B cell (primary cell): ENCODE measurements at regions not wholly inside any gene's neighbourhood (a gene's known extent, or its start where the extent isn't known, plus 50 kb on each side); places are given as distances from the start of the nearest gene placed in this dataset.

Source experiments
- ATAC-seq: fragments of 200-7000 bp; cut with Tn5 transposase; one replicate; pipeline ENCODE4 v1.10.0; 2021; ENCODE audit warnings: low read depth, mild to moderate bottlenecking, moderate number of reproducible peaks, moderate library complexity
- CTCF ChIA-PET: fragments of 350-600 bp; sonication (Branson Sonifier 250); formaldehyde crosslinking; loops from one replicate; lab custom pipeline; 2021; ENCODE audit warnings: antibody characterized with exemption, inconsistent platforms; lab: Charles Lee
- POLR2A ChIA-PET: fragments of 350-600 bp; sonication (Branson Sonifier 250); formaldehyde crosslinking; loops from one replicate; lab custom pipeline; 2021; ENCODE audit warnings: antibody characterized with exemption; lab: Charles Lee
- DNase-seq: peaks from one replicate; pipeline ENCODE4 v3.0.0; 2013
- H2AFZ ChIP-seq: 2 replicates; pipeline ENCODE4 v1.6.1; 2012; ENCODE audit warnings: mild to moderate bottlenecking, low read depth, low read length; ENCODE audit not compliant: insufficient read depth, poor library complexity, severe bottlenecking
- H3K27ac ChIP-seq, 2 donors: 1 replicate in 1 of 2; 2 replicates in 1 of 2; pipeline ENCODE4 v1.5.1; 2012 to 2013; ENCODE audit warnings: low read length in 2 of 2, mild to moderate bottlenecking in 2 of 2, moderate library complexity in 1 of 2
- H3K27me3 ChIP-seq, 4 experiments: fragments of 200-600 bp in 1 of 4; sonication (generic) in 1 of 4; replicated peaks in 1 of 4; 1 replicate in 2 of 4; 2 replicates in 2 of 4; pipeline versions ENCODE4 v1.6.1 to v1.7.0; 2013 to 2016; ENCODE audit warnings: low read length in 3 of 4, mild to moderate bottlenecking in 2 of 4, mixed read lengths in 1 of 4, moderate library complexity in 1 of 4; ENCODE audit not compliant: insufficient read depth in 4 of 4, control insufficient read depth in 3 of 4; ENCODE audit errors: control extremely low read depth in 1 of 4
- H3K36me3 ChIP-seq, 2 experiments: replicated peaks in 1 of 2; 1 replicate in 1 of 2; 2 replicates in 1 of 2; pipeline versions ENCODE4 v1.6.1 to v1.7.1; 2013; ENCODE audit warnings: low read length in 1 of 2; ENCODE audit not compliant: insufficient read depth in 2 of 2, control insufficient read depth in 1 of 2; ENCODE audit errors: control extremely low read depth in 1 of 2, extremely low read depth in 1 of 2
- H3K4me1 ChIP-seq, 2 donors: fragments of 200-600 bp in 1 of 2; sonication (generic) in 1 of 2; 1 replicate in 1 of 2; 2 replicates in 1 of 2; pipeline versions ENCODE4 v1.5.1 to v1.6.1; 2013 to 2017; ENCODE audit warnings: low read length in 2 of 2; ENCODE audit not compliant: control insufficient read depth in 2 of 2, insufficient read depth in 2 of 2
- H3K4me2 ChIP-seq: replicated peaks from 2 replicates; pipeline ENCODE3; 2012; ENCODE audit warnings: mild to moderate bottlenecking, low read depth, low read length; ENCODE audit not compliant: poor library complexity, severe bottlenecking
- H3K4me3 ChIP-seq, 5 experiments: fragments of 200-600 bp in 1 of 5; sonication (generic) in 1 of 5; 1 replicate in 3 of 5; 2 replicates in 2 of 5; pipeline versions ENCODE4 v1.5.1 to v1.7.0; 2011 to 2016; ENCODE audit warnings: low read length in 4 of 5, mild to moderate bottlenecking in 4 of 5, low read depth in 2 of 5, control low read depth in 1 of 5, moderate library complexity in 1 of 5; ENCODE audit not compliant: insufficient read depth in 1 of 5; ENCODE audit errors: control extremely low read depth in 1 of 5, extremely low read depth in 1 of 5
- H3K79me2 ChIP-seq: fragments of 200-600 bp; sonication (generic); one replicate; pipeline ENCODE4 v1.6.0; 2016; ENCODE audit warnings: low read length; ENCODE audit not compliant: control insufficient read depth, insufficient read depth
- H3K9ac ChIP-seq: fragments of 200-600 bp; sonication (generic); 2 replicates; pipeline ENCODE4 v1.6.1; 2017; ENCODE audit warnings: mild to moderate bottlenecking, low read length, moderate library complexity
- H3K9me3 ChIP-seq, 3 donors: one replicate each; pipeline versions ENCODE4 v1.6.1 to v1.7.1; 2013; ENCODE audit warnings: low read length in 2 of 3; ENCODE audit not compliant: control insufficient read depth in 2 of 3, insufficient read depth in 1 of 3; ENCODE audit errors: control extremely low read depth in 1 of 3
- H4K20me1 ChIP-seq: 2 replicates; pipeline ENCODE4 v1.6.0; 2012; ENCODE audit warnings: mild to moderate bottlenecking, low read length; ENCODE audit not compliant: insufficient read depth, control insufficient read depth, poor library complexity, severe bottlenecking
- H3K27ac Mint-ChIP-seq: one replicate; pipeline ENCODE4 v1.8.0; 2021; ENCODE audit warnings: mixed read lengths
- H3K27me3 Mint-ChIP-seq: one replicate; pipeline ENCODE4 v1.8.0; 2021; ENCODE audit warnings: mixed read lengths
- H3K4me1 Mint-ChIP-seq: one replicate; pipeline ENCODE4 v1.8.0; 2021; ENCODE audit warnings: mixed read lengths
- H3K4me3 Mint-ChIP-seq: one replicate; pipeline ENCODE4 v1.8.0; 2021; ENCODE audit warnings: mixed read lengths
- H3K9me3 Mint-ChIP-seq: one replicate; pipeline ENCODE4 v1.8.0; 2022; ENCODE audit warnings: mixed read lengths; ENCODE audit not compliant: insufficient read depth
- EZH2 ChIP-seq: IDR thresholded peaks from 2 replicates; pipeline ENCODE4 v1.6.1; 2012; ENCODE audit warnings: borderline replicate concordance, low read depth, mild to moderate bottlenecking, moderate library complexity, low read length; ENCODE audit not compliant: insufficient read depth, poor library complexity, severe bottlenecking
- WGBS: methylation state at CpG from one replicate; pipeline ENCODE4 v1.1.5; 2013; ENCODE audit warnings: missing lambda C conversion rate; ENCODE audit not compliant: insufficient coverage; 5-methylcytosine and 5-hydroxymethylcytosine counted together
- intact Hi-C: fragments of 100-400 bp; cut with micrococcal nuclease; formaldehyde crosslinking; loops from one replicate; pipeline ENCODE4 v1.10.0; 2022
- TF ChIP-seq, protein P1 (sequence below): fragments of 200-600 bp; IDR thresholded peaks from one replicate; pipeline ENCODE4 v1.8.0; 2022; ENCODE audit warnings: antibody characterized with exemption, mild to moderate bottlenecking

DNA sequence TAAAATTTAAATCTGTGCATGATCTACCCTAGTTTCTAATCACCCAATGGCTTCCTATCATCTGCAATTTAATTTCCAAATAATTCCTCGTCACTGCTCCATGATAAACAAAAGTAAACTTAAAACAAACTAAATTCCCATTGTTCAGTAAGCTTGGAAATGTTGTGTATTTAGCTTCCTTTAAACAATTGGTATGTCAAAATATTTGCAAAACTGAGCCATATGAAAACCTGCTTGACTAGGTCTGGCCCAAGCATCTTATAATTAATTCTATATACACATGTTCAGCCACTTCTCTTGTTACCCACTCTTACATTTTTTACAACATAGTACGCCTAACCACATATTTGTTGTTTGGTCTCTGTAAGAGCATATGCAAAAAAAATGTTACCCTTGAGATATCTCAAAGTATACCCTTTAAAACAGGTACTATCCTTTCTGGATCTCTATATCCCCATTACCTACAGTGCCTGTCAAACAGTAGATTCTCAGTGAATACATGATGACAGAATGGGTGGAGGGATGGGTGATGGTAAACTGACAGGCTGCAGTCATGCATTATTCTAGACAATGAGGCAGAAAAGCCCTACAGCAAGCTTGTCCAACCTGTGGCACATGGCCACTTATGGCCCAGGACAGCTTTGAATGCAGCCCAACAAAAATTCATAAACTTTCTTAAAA is 1277.9 kb upstream of the TENM4 start:
- Mint-ChIP-seq H3K27me3 (no peaks in the 10 kb centered on the region), H3K27ac (no peak overlapping the region), H3K4me1 (no peaks in the 10 kb centered on the region), H3K4me3 (no peak overlapping the region), H3K9me3 (peaks cover 1% of the 10 kb centered on the region)
- no peak overlapping the region for H3K9ac ChIP-seq
- ATAC-seq = no peak
- no peak overlapping the region for H3K27ac ChIP-seq
- POLR2A ChIA-PET = no interaction called here
- H3K79me2 ChIP-seq = no peaks in the 10 kb centered on the region
- H4K20me1 ChIP-seq = no peaks in the 10 kb centered on the region
- H3K4me2 ChIP-seq = no peak overlapping the region
- no peaks in the 10 kb centered on the region for H3K36me3 ChIP-seq
- intact Hi-C loops = no loop called here
- H2AFZ ChIP-seq = no peak overlapping the region
- no peak for DNase-seq
- CTCF ChIA-PET = no interaction called here
- H3K4me1 ChIP-seq = no peaks in the 10 kb centered on the region
- no peak overlapping the region for H3K4me3 ChIP-seq
- no peak for TF ChIP-seq EZH2
- TF ChIP-seq, protein P1, sequence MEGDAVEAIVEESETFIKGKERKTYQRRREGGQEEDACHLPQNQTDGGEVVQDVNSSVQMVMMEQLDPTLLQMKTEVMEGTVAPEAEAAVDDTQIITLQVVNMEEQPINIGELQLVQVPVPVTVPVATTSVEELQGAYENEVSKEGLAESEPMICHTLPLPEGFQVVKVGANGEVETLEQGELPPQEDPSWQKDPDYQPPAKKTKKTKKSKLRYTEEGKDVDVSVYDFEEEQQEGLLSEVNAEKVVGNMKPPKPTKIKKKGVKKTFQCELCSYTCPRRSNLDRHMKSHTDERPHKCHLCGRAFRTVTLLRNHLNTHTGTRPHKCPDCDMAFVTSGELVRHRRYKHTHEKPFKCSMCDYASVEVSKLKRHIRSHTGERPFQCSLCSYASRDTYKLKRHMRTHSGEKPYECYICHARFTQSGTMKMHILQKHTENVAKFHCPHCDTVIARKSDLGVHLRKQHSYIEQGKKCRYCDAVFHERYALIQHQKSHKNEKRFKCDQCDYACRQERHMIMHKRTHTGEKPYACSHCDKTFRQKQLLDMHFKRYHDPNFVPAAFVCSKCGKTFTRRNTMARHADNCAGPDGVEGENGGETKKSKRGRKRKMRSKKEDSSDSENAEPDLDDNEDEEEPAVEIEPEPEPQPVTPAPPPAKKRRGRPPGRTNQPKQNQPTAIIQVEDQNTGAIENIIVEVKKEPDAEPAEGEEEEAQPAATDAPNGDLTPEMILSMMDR = no peak
- H3K27me3 ChIP-seq = no peaks in the 10 kb centered on the region
- WGBS = no CpG with 5 or more reads among the region's 2 CpGs
- H3K9me3 ChIP-seq = peaks cover 0 to 1% (median 0%) of the 10 kb centered on the region in 3 donors

DNA sequence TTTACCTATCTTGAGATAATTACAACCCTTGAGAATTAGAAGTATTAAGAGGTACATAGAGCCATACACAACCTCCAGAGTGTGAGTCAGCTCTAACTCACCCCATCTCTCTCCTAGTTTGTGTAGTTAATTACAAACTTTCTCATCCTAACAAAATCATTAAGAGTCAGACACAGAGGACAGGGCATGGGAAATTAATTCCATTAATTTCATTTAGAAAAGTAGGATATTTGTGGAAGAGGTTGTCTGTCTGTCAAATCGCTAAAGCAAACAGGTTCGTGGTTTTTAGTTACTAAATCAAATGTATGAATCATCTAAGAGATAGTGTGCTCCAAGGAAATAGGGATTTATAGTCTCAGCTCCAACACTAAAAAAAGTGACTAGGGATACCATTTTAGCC is 1261.4 kb upstream of the TENM4 start:
- Mint-ChIP-seq H3K27me3 (no peaks in the 10 kb centered on the region), H3K4me1 (no peaks in the 10 kb centered on the region), H3K9me3 (peaks cover 3% of the 10 kb centered on the region), H3K27ac (no peak overlapping the region), H3K4me3 (no peak overlapping the region)
- H2AFZ ChIP-seq = no peak overlapping the region
- ATAC-seq (no peak), DNase-seq (no peak)
- no peaks in the 10 kb centered on the region for H3K27me3 ChIP-seq
- H3K79me2 ChIP-seq = no peaks in the 10 kb centered on the region
- H3K4me2 ChIP-seq = no peak overlapping the region
- TF ChIP-seq EZH2 = no peak
- TF ChIP-seq, protein P1 = no peak
- CTCF ChIA-PET = no interaction called here
- H4K20me1 ChIP-seq = no peaks in the 10 kb centered on the region
- no peak overlapping the region for H3K9ac ChIP-seq
- POLR2A ChIA-PET = no interaction called here
- H3K36me3 ChIP-seq = no peaks in the 10 kb centered on the region
- no peak overlapping the region for H3K4me3 ChIP-seq
- no peak overlapping the region for H3K27ac ChIP-seq
- WGBS = no CpG with 5 or more reads among the region's 2 CpGs
- H3K4me1 ChIP-seq = no peaks in the 10 kb centered on the region
- peaks cover 0 to 4% (median 0%) of the 10 kb centered on the region in 3 donors for H3K9me3 ChIP-seq
- intact Hi-C loops = no loop called here
